H1 (cell line): ENCODE measurements at regions not wholly inside any gene's neighbourhood (a gene's known extent, or its start where the extent isn't known, plus 50 kb on each side); places are given as distances from the start of the nearest gene placed in this dataset.

Experiments
- CTCF ChIA-PET: fragments of 300-600 bp; sonication (Branson Sonifier 250); formaldehyde crosslinking; loops from one replicate; lab custom pipeline; 2021; ENCODE audit not compliant: partially characterized antibody; lab: Charles Lee
- POLR2A ChIA-PET: fragments of 300-600 bp; sonication (Branson Sonifier 250); formaldehyde crosslinking; loops from one replicate; lab custom pipeline; 2021; ENCODE audit warnings: inconsistent platforms; ENCODE audit not compliant: partially characterized antibody; lab: Charles Lee
- DNase-seq, 2 experiments: peaks; one replicate each; pipeline versions ENCODE4 v3.0.0 to v3.0.0-alpha.2; 2010 to 2022; ENCODE audit warnings: low spot score in 2 of 2, low read depth in 1 of 2, mixed read lengths in 1 of 2
- FAIRE-seq: peaks from 2 replicates; lab custom pipeline; 2011; peaks lifted over from hg19 to GRCh38; lab: Jason Lieb, UNC
- H2AFZ ChIP-seq: 2 replicates; pipeline ENCODE4 v1.8.1; 2012; ENCODE audit warnings: low read length, inconsistent platforms
- H2AK5ac ChIP-seq: 2 replicates; pipeline ENCODE4 v1.6.1; 2013; ENCODE audit warnings: low read depth, low read length
- H2BK120ac ChIP-seq: replicated peaks from 2 replicates; pipeline ENCODE3; 2013; ENCODE audit warnings: low read depth, low read length, inconsistent platforms
- H2BK12ac ChIP-seq: 2 replicates; pipeline ENCODE4 v1.6.1; 2013; ENCODE audit warnings: low read depth, low read length
- H2BK15ac ChIP-seq: 2 replicates; pipeline ENCODE4 v1.6.1; 2013; ENCODE audit warnings: low read length
- H2BK20ac ChIP-seq: 2 replicates; pipeline ENCODE4 v1.6.1; 2013; ENCODE audit warnings: low read length
- H2BK5ac ChIP-seq: 2 replicates; pipeline ENCODE4 v1.6.1; 2013; ENCODE audit warnings: low read depth, low read length
- H3K14ac ChIP-seq: 2 replicates; pipeline ENCODE4 v1.6.1; 2013; ENCODE audit warnings: inconsistent platforms; ENCODE audit not compliant: insufficient read length
- H3K18ac ChIP-seq: 2 replicates; pipeline ENCODE4 v1.6.1; 2013; ENCODE audit warnings: low read length; ENCODE audit errors: extremely low read depth
- H3K23ac ChIP-seq: 2 replicates; pipeline ENCODE4 v1.6.1; 2013; ENCODE audit warnings: inconsistent platforms; ENCODE audit not compliant: insufficient read length
- H3K23me2 ChIP-seq: 2 replicates; pipeline ENCODE4 v1.6.1; 2013; ENCODE audit warnings: low read depth, low read length
- H3K27ac ChIP-seq: 2 replicates; pipeline ENCODE4 v1.6.1; 2011; ENCODE audit warnings: low read depth, low read length, inconsistent platforms
- H3K27me3 ChIP-seq, 4 experiments: replicated peaks in 1 of 4; 1 replicate in 1 of 4; 2 replicates in 3 of 4; pipeline versions ENCODE4 v1.6.1 to v1.8.1; 2011 to 2013; ENCODE audit warnings: low read length in 3 of 4, mild to moderate bottlenecking in 3 of 4, inconsistent platforms in 2 of 4, mixed read lengths in 2 of 4, moderate library complexity in 1 of 4; ENCODE audit not compliant: control insufficient read depth in 3 of 4, insufficient read depth in 3 of 4; ENCODE audit errors: extremely low read depth in 1 of 4
- H3K36me3 ChIP-seq, 4 experiments: 2 replicates each; pipeline versions ENCODE4 v1.6.1 to v1.8.1; 2011 to 2013; ENCODE audit warnings: mild to moderate bottlenecking in 4 of 4, low read length in 3 of 4, moderate library complexity in 2 of 4, control low read depth in 1 of 4, inconsistent platforms in 1 of 4; ENCODE audit not compliant: insufficient read depth in 4 of 4, control insufficient read depth in 2 of 4
- H3K4ac ChIP-seq: replicated peaks from 2 replicates; pipeline ENCODE3; 2013; ENCODE audit warnings: low read length, low read depth, mixed read lengths, inconsistent platforms; ENCODE audit not compliant: insufficient read length
- H3K4me1 ChIP-seq, 4 experiments: replicated peaks in 1 of 4; 1 replicate in 1 of 4; 2 replicates in 3 of 4; pipeline versions ENCODE4 v1.6.1 to v1.8.1; 2011 to 2013; ENCODE audit warnings: low read length in 3 of 4, inconsistent platforms in 2 of 4, mixed read lengths in 1 of 4; ENCODE audit not compliant: insufficient read depth in 4 of 4, control insufficient read depth in 3 of 4
- H3K4me2 ChIP-seq, 2 experiments: 2 replicates each; pipeline versions ENCODE4 v1.6.1 to v1.8.1; 2011 to 2013; ENCODE audit warnings: low read depth in 2 of 2, low read length in 2 of 2, control low read depth in 1 of 2, inconsistent platforms in 1 of 2, mild to moderate bottlenecking in 1 of 2; ENCODE audit not compliant: insufficient read depth in 1 of 2
- H3K4me3 ChIP-seq, 4 experiments: fragments of 200-600, 300-600 bp in 1 of 4; sonication (generic), shearing (Covaris generic), sonication (Bioruptor Twin) in 1 of 4; 2 replicates each; pipeline versions ENCODE4 v1.5.1 to v1.8.1; 2011 to 2016; ENCODE audit warnings: low read length in 4 of 4, low read depth in 3 of 4, control low read depth in 2 of 4, inconsistent platforms in 2 of 4, mild to moderate bottlenecking in 2 of 4, mixed read lengths in 1 of 4, moderate library complexity in 1 of 4; ENCODE audit not compliant: insufficient read depth in 2 of 4; ENCODE audit errors: extremely low read depth in 1 of 4
- H3K56ac ChIP-seq: replicated peaks from 2 replicates; pipeline ENCODE3; 2013; ENCODE audit warnings: low read depth, mild to moderate bottlenecking, mixed read lengths, low read length, inconsistent platforms; ENCODE audit not compliant: insufficient read length
- H3K79me1 ChIP-seq: 2 replicates; pipeline ENCODE4 v1.6.1; 2013; ENCODE audit warnings: low read depth, low read length, control low read depth
- H3K79me2 ChIP-seq, 2 experiments: 2 replicates each; pipeline versions ENCODE4 v1.6.1 to v1.8.1; 2012 to 2013; ENCODE audit warnings: low read length in 2 of 2, mild to moderate bottlenecking in 2 of 2, inconsistent platforms in 1 of 2; ENCODE audit not compliant: insufficient read depth in 2 of 2, control insufficient read depth in 1 of 2
- H3K9ac ChIP-seq, 4 experiments: replicated peaks in 1 of 4; 1 replicate in 1 of 4; 2 replicates in 3 of 4; pipeline versions ENCODE4 v1.6.1 to v1.8.1; 2011 to 2013; ENCODE audit warnings: low read depth in 3 of 4, low read length in 3 of 4, control low read depth in 2 of 4, mild to moderate bottlenecking in 2 of 4, moderate library complexity in 2 of 4, inconsistent platforms in 1 of 4; ENCODE audit errors: extremely low read depth in 1 of 4
- H3K9me3 ChIP-seq, 2 experiments: 2 replicates each; pipeline versions ENCODE4 v1.6.1 to v1.8.1; 2012 to 2013; ENCODE audit warnings: mild to moderate bottlenecking in 2 of 2, moderate library complexity in 2 of 2, control low read depth in 1 of 2, inconsistent platforms in 1 of 2, low read depth in 1 of 2, low read length in 1 of 2, mixed read lengths in 1 of 2; ENCODE audit not compliant: insufficient read depth in 2 of 2
- H4K20me1 ChIP-seq, 2 experiments: replicated peaks in 1 of 2; 2 replicates each; pipeline versions ENCODE3 to v1.8.1; 2011 to 2013; ENCODE audit warnings: inconsistent platforms in 2 of 2, low read length in 2 of 2, mild to moderate bottlenecking in 1 of 2; ENCODE audit not compliant: insufficient read depth in 2 of 2, control insufficient read depth in 1 of 2
- H4K5ac ChIP-seq: 2 replicates; pipeline ENCODE4 v1.6.1; 2013; ENCODE audit warnings: low read length, low read depth, mixed read lengths, inconsistent platforms; ENCODE audit not compliant: insufficient read length
- H4K8ac ChIP-seq: 2 replicates; pipeline ENCODE4 v1.8.0; 2013; ENCODE audit warnings: mild to moderate bottlenecking, moderate library complexity, low read length, inconsistent platforms; ENCODE audit not compliant: insufficient read depth; ENCODE audit errors: extremely low read depth
- H4K91ac ChIP-seq: replicated peaks from 2 replicates; pipeline ENCODE3; 2013; ENCODE audit warnings: low read length, mixed read lengths, inconsistent platforms; ENCODE audit not compliant: insufficient read length
- ATF2 ChIP-seq: IDR thresholded peaks from 2 replicates; pipeline ENCODE4 v1.6.1; 2012; ENCODE audit warnings: low read length, inconsistent platforms
- CBX8 ChIP-seq: fragments of 300-800, 300-1000 bp; sonication (generic); IDR thresholded peaks from 2 replicates; pipeline ENCODE4 v1.7.1; 2016; ENCODE audit warnings: low read depth, low read length, borderline replicate concordance
- GTF2F1 ChIP-seq: IDR thresholded peaks from 2 replicates; pipeline ENCODE4 v1.6.1; 2012; ENCODE audit warnings: low read depth, low read length, improper control_type of control experiment, borderline replicate concordance
- NRF1 ChIP-seq: IDR thresholded peaks from 2 replicates; pipeline ENCODE4 v1.6.1; 2011; ENCODE audit warnings: mild to moderate bottlenecking, low read depth, low read length, improper control_type of control experiment
- POLR2A ChIP-seq, 2 experiments: IDR thresholded peaks; 1 replicate in 1 of 2; 2 replicates in 1 of 2; pipeline ENCODE4 v1.6.1; 2011; ENCODE audit warnings: low read depth in 2 of 2, low read length in 2 of 2, mild to moderate bottlenecking in 2 of 2; ENCODE audit errors: control extremely low read depth in 1 of 2
- POLR2AphosphoS5 ChIP-seq: IDR thresholded peaks from 2 replicates; pipeline ENCODE4 v1.6.1; 2011; ENCODE audit warnings: low read depth, low read length
- POU5F1 ChIP-seq: IDR thresholded peaks from 2 replicates; pipeline ENCODE4 v1.6.1; 2011; ENCODE audit warnings: low read depth, mild to moderate bottlenecking, low read length, moderate library complexity
- RBBP5 ChIP-seq: IDR thresholded peaks from 2 replicates; pipeline ENCODE4 v1.7.1; 2012; ENCODE audit warnings: low read depth, mild to moderate bottlenecking, inconsistent platforms, low read length, moderate library complexity, borderline replicate concordance
- TAF7 ChIP-seq: optimal IDR thresholded peaks from 2 replicates; pipeline ENCODE3; 2011; ENCODE audit warnings: low read depth, mild to moderate bottlenecking, inconsistent platforms, low read length, moderate library complexity, borderline replicate concordance
- TCF12 ChIP-seq: IDR thresholded peaks from 2 replicates; pipeline ENCODE4 v1.6.1; 2011; ENCODE audit warnings: low read depth, mild to moderate bottlenecking, low read length
- USF2 ChIP-seq: IDR thresholded peaks from 2 replicates; pipeline ENCODE4 v1.6.1; 2011; ENCODE audit warnings: low read length, improper control_type of control experiment
- WGBS, 2 experiments: shearing (Covaris generic) in 1 of 2; methylation state at CpG; one replicate each; pipeline versions ENCODE4 v1.1.6 to v1.1.7; 2013 to 2015; ENCODE audit warnings: low lambda C conversion rate in 2 of 2, mixed read lengths in 2 of 2, inconsistent platforms in 1 of 2, low coverage in 1 of 2, missing lambda C conversion rate in 1 of 2; ENCODE audit not compliant: insufficient replicate concordance in 2 of 2, insufficient coverage in 1 of 2, insufficient read length in 1 of 2; ENCODE audit errors: extremely low coverage in 1 of 2, missing lambda C conversion rate in 1 of 2; 5-methylcytosine and 5-hydroxymethylcytosine counted together

GRCh38 chr2:118246726-118247125 lies 158.5 kb downstream of the INSIG2 start:
- H3K79me1 ChIP-seq, result no peaks in the 10 kb centered on the region
- no peak overlapping the region for H2AFZ ChIP-seq
- H3K9me3 ChIP-seq, result no peaks in the 10 kb centered on the region
- H2BK20ac ChIP-seq, result no peak overlapping the region
- no peak overlapping the region for H2BK12ac ChIP-seq
- no peak overlapping the region for H3K4me2 ChIP-seq
- H2BK5ac ChIP-seq, result no peak overlapping the region
- no peak overlapping the region for H4K91ac ChIP-seq
- no peak overlapping the region for H4K5ac ChIP-seq
- H3K23ac ChIP-seq, result no peak overlapping the region
- peaks cover 0 to 3% (median 0%) of the 10 kb centered on the region in 4 experiments; a peak in 2 of 7 replicates for H3K4me1 ChIP-seq
- no peak for TF ChIP-seq POLR2AphosphoS5
- TF ChIP-seq CBX8, result no peak
- TF ChIP-seq GTF2F1, result no peak
- TF ChIP-seq TCF12, result no peak
- TF ChIP-seq POLR2A (IDR thresholded peaks at IDR 0.05; ENCODE audit: control extremely low read depth in 1 of 2, low read depth in 2 of 2, low read length in 2 of 2), result no peak
- no peak for TF ChIP-seq NRF1
- no peak for TF ChIP-seq USF2
- TF ChIP-seq TAF7, result no peak
- TF ChIP-seq ATF2, result no peak
- no peak for TF ChIP-seq POU5F1
- TF ChIP-seq RBBP5, result no peak
- TF ChIP-seq, all 59 proteins: peak for 0
- Histone ChIP-seq H3K23me2 (no peaks in the 10 kb centered on the region; the same call in 1 of the 2 replicates), H3K18ac (no peak overlapping the region), H3K14ac (no peak overlapping the region), H3K27ac (no peak overlapping the region), H2BK120ac (no peak overlapping the region), H3K79me2 (no peaks in the 10 kb centered on the region), H3K9ac (no peak overlapping the region), H3K4me3 (no peak overlapping the region), H2BK15ac (no peak overlapping the region), H3K56ac (no peak overlapping the region), H3K27me3 (no peaks in the 10 kb centered on the region; a peak in 2 of 7 replicates), H3K4ac (no peak overlapping the region), H2AK5ac (no peak overlapping the region), H4K8ac (no peak overlapping the region), H4K20me1 (no peaks in the 10 kb centered on the region), H3K36me3 (no peaks in the 10 kb centered on the region)
- ChIA-PET POLR2A (no interaction called here), CTCF (interaction anchor here (0.6 to 3.7 kb wide), 5 partner anchors 9 to 1018 kb away, joined by 3 to 12 read pairs (median 3); no protein-coding TSS in a partner anchor)
- WGBS, 2 experiments, result 93% methylated on average over 5 of the region's 5 CpGs; no CpG with 5 or more reads in 1 of the 2 experiments
- FAIRE-seq (no peak), DNase-seq (no peak)
